ENCODE measurements at regions not wholly inside any gene's neighbourhood (a gene's known extent, or its start where the extent isn't known, plus 50 kb on each side); places are given as distances from the start of the nearest gene placed in this dataset.
A peak's percentile ranks its signal among the peaks of the same experiment; 100 is the strongest.

- Histone ChIP-seq H3K27ac (ENCODE audit: insufficient read depth, low read length) (peak overlapping the region; percentile 53; the same call in 1 of the 2 replicates), H2BK20ac (ENCODE audit: low read depth, low read length) (peak overlapping the region; percentile 46; the same call in 1 of the 2 replicates), H3K9me1 (ENCODE audit: insufficient read depth, low read length) (peaks cover 7% of the 10 kb centered on the region; the same call in 1 of the 2 replicates), H3K27me3 (ENCODE audit: control insufficient read depth, insufficient read depth, low read length) (peaks cover 5% of the 10 kb centered on the region), H4K8ac (ENCODE audit: low read depth in 2 of 2, low read length in 2 of 2) (peak overlapping the region; percentile 9 to 26; a peak in 2 of 4 replicates), H2BK120ac (ENCODE audit: low read depth, low read length) (peak overlapping the region; percentile 50), H2AFZ (replicated peaks; ENCODE audit: low read length, poor library complexity) (no peak overlapping the region), H3K4me1 (ENCODE audit: control insufficient read depth, insufficient read depth, low read length) (peaks cover 12% of the 10 kb centered on the region), H3K4me2 (ENCODE audit: low read depth, low read length) (peak overlapping the region; percentile 53; the same call in 1 of the 2 replicates), H3K36me3 (ENCODE audit: control insufficient read depth, insufficient read depth, low read length) (no peaks in the 10 kb centered on the region), H3K9me3 (ENCODE audit: control insufficient read depth, insufficient read depth, low read length) (no peaks in the 10 kb centered on the region), H3K9ac (ENCODE audit: low read depth, low read length) (no peak overlapping the region), H2AK9ac (replicated peaks; ENCODE audit: low read depth, low read length, poor library complexity) (no peak overlapping the region), H3K18ac (ENCODE audit: low read depth, low read length) (peak overlapping the region; percentile 88), H4K5ac (ENCODE audit: low read depth, low read length) (peak overlapping the region; percentile 75), H4K91ac (ENCODE audit: insufficient read depth, low read depth, low read length) (peak overlapping the region; percentile 48), H3K14ac (replicated peaks; ENCODE audit: low read depth, low read length) (0 out of 2 replicates have a peak overlapping the region, but pooled peaks have one; percentile 16), H2BK15ac (ENCODE audit: low read depth, low read length) (0 out of 3 replicates have a peak overlapping the region, but pooled peaks have one; percentile 3), H3K4ac (ENCODE audit: low read depth, low read length) (peak overlapping the region; percentile 44), H2BK5ac (ENCODE audit: low read depth, low read length, poor library complexity, severe bottlenecking) (peak overlapping the region; percentile 83), H2AK5ac (ENCODE audit: low read depth, low read length) (no peak overlapping the region), H3K79me1 (ENCODE audit: low read depth in 1 of 2, low read length in 2 of 2) (no peaks in the 10 kb centered on the region), H3K23ac (ENCODE audit: low read depth, low read length) (no peak overlapping the region), H3K4me3 (ENCODE audit: insufficient read depth, low read depth, low read length) (no peak overlapping the region), H3K56ac (ENCODE audit: extremely low read depth, insufficient read depth, low read length) (0 out of 2 replicates have a peak overlapping the region, but pooled peaks have one; percentile 7), H4K20me1 (ENCODE audit: insufficient read depth, low read length) (no peaks in the 10 kb centered on the region)
- no CpG with 5 or more reads among the region's 5 CpGs for WGBS, 2 experiments (ENCODE audit: extremely low coverage in 2 of 2, insufficient read length in 1 of 2)
- CTCF ChIA-PET: no interaction called here
- dilution Hi-C loops (cut with HindIII; ENCODE audit: low sequenced_read_pairs, unreplicated experiment) (no loop called here), intact Hi-C loops (cut with micrococcal nuclease) (loop anchor here (1.0 to 2.0 kb wide), 2 partner anchors 432 to 554 kb away; partner anchors contain the start of gene NXT1), in situ Hi-C loops (cut with MboI; ENCODE audit: low sequenced_read_pairs) (no loop called here)
- POLR2A ChIA-PET (ENCODE audit: unreplicated experiment): no interaction called here
- BruUV-seq (replicated peaks): no TSS peak
- ATAC-seq (ENCODE audit: low read depth) (peak; percentile 12; the same call in 1 of the 2 replicates), DNase-seq (peak; percentile 79)
- TF ChIP-seq ELK1 (IDR thresholded peaks at IDR 0.05; ENCODE audit: borderline replicate concordance, low read depth, low read length) (no peak), BHLHE40 (IDR thresholded peaks at IDR 0.05; ENCODE audit: low read depth, low read length) (no peak), NFE2L2 (IDR thresholded peaks at IDR 0.05; ENCODE audit: low read depth, low read length) (no peak), CHD1 (IDR thresholded peaks at IDR 0.05; ENCODE audit: low read depth, low read length) (no peak), RAD21 (IDR thresholded peaks at IDR 0.05; ENCODE audit: low read length) (no peak), MXI1 (IDR thresholded peaks at IDR 0.05; ENCODE audit: borderline replicate concordance, low read depth, low read length) (no peak), MAFK (IDR thresholded peaks at IDR 0.05; ENCODE audit: low read depth, low read length) (no peak), CEBPB (IDR thresholded peaks at IDR 0.05; ENCODE audit: low read depth, low read length) (no peak), SMC3 (IDR thresholded peaks at IDR 0.05; ENCODE audit: low read depth, low read length) (no peak), RFX5 (IDR thresholded peaks at IDR 0.05; ENCODE audit: low read depth, low read length) (no peak), POLR2A (IDR thresholded peaks at IDR 0.05; ENCODE audit: low read depth, low read length) (no peak), USF2 (IDR thresholded peaks at IDR 0.05; ENCODE audit: low read depth, low read length) (no peak), CTCF (conservative IDR thresholded peaks at IDR 0.05; ENCODE audit: low read depth, low read length) (no peak), FOS (IDR thresholded peaks at IDR 0.05; ENCODE audit: low read depth, low read length) (no peak), RCOR1 (IDR thresholded peaks at IDR 0.05; ENCODE audit: insufficient replicate concordance, low read length) (no peak)
Observed at GRCh38 chr20:22796469-22797077, 212.2 kb upstream of the FOXA2 start.
